NB4 (cell line): ENCODE measurements at regions not wholly inside any gene's neighbourhood (a gene's known extent, or its start where the extent isn't known, plus 50 kb on each side); places are given as distances from the start of the nearest gene placed in this dataset.

Source experiments
- CTCF ChIP-seq: IDR thresholded peaks from one replicate; pipeline ENCODE4 v1.5.1; 2012; ENCODE audit warnings: low read depth, low read length
- MAX ChIP-seq: IDR thresholded peaks from 2 replicates; pipeline ENCODE4 v1.6.1; 2011; ENCODE audit warnings: low read depth, low read length
- MYC ChIP-seq: IDR thresholded peaks from 2 replicates; pipeline ENCODE4 v1.6.1; 2011; ENCODE audit warnings: low read depth, low read length
- POLR2A ChIP-seq: IDR thresholded peaks from 2 replicates; pipeline ENCODE4 v1.6.1; 2011; ENCODE audit warnings: mild to moderate bottlenecking; ENCODE audit not compliant: insufficient read length; ENCODE audit errors: extremely low read depth

GRCh38 chr1:5084676-5085075 lies 430.3 kb downstream of the AJAP1 start:
- TF ChIP-seq CTCF = no peak
- no peak for TF ChIP-seq POLR2A
- no peak for TF ChIP-seq MAX
- TF ChIP-seq MYC = no peak
